B cell (primary cell): ENCODE measurements at regions not wholly inside any gene's neighbourhood (a gene's known extent, or its start where the extent isn't known, plus 50 kb on each side); places are given as distances from the start of the nearest gene placed in this dataset.

Source experiments
- EZH2 ChIP-seq: IDR thresholded peaks from 2 replicates; pipeline ENCODE4 v1.6.1; 2012; ENCODE audit warnings: borderline replicate concordance, low read depth, mild to moderate bottlenecking, moderate library complexity, low read length; ENCODE audit not compliant: insufficient read depth, poor library complexity, severe bottlenecking
- TF ChIP-seq, protein P1 (sequence below): fragments of 200-600 bp; IDR thresholded peaks from one replicate; pipeline ENCODE4 v1.8.0; 2022; ENCODE audit warnings: antibody characterized with exemption, mild to moderate bottlenecking

DNA sequence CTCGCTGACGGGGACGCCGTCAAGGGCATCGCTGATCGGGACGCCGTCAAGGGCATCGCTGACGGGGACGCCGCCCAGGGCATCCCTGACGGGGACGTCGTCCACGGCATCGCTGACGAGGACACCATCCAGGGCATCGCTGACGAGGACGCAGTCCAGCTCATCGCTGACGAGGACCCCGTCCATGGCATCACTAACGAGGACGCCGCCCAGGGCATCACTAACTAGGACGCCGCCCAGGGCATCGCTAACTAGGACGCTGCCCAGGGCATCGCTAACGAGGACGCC is 945.2 kb downstream of the TUBA3C start:
- TF ChIP-seq, protein P1, sequence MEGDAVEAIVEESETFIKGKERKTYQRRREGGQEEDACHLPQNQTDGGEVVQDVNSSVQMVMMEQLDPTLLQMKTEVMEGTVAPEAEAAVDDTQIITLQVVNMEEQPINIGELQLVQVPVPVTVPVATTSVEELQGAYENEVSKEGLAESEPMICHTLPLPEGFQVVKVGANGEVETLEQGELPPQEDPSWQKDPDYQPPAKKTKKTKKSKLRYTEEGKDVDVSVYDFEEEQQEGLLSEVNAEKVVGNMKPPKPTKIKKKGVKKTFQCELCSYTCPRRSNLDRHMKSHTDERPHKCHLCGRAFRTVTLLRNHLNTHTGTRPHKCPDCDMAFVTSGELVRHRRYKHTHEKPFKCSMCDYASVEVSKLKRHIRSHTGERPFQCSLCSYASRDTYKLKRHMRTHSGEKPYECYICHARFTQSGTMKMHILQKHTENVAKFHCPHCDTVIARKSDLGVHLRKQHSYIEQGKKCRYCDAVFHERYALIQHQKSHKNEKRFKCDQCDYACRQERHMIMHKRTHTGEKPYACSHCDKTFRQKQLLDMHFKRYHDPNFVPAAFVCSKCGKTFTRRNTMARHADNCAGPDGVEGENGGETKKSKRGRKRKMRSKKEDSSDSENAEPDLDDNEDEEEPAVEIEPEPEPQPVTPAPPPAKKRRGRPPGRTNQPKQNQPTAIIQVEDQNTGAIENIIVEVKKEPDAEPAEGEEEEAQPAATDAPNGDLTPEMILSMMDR = no peak
- TF ChIP-seq EZH2 = no peak
